ENCODE measurements at regions not wholly inside any gene's neighbourhood (a gene's known extent, or its start where the extent isn't known, plus 50 kb on each side); places are given as distances from the start of the nearest gene placed in this dataset.
A peak's percentile ranks its signal among the peaks of the same experiment; 100 is the strongest.

- no peaks in the 10 kb centered on the region for H3K9me3 ChIP-seq (ENCODE audit: control insufficient read depth in 2 of 2, low read length in 2 of 2)
- H3K27ac ChIP-seq (ENCODE audit: low read length): no peak overlapping the region
- no peak overlapping the region for H3K9ac ChIP-seq (ENCODE audit: low read length in 2 of 2)
- no peak overlapping the region for H3K4me3 ChIP-seq (ENCODE audit: low read length in 2 of 2)
- no peaks in the 10 kb centered on the region for H3K36me3 ChIP-seq (ENCODE audit: control insufficient read depth in 2 of 2, insufficient read depth in 2 of 2, low read length in 2 of 2)
- H3K4me1 ChIP-seq (ENCODE audit: control insufficient read depth, insufficient read depth, low read length): no peaks in the 10 kb centered on the region
- H3K27me3 ChIP-seq (ENCODE audit: control insufficient read depth in 1 of 2, insufficient read depth in 2 of 2, low read length in 2 of 2): no peaks in the 10 kb centered on the region
These were observed 360.1 kb upstream of the PLXNA2 start for GRCh38 chr1:208604295-208604694.

- H3K27me3 ChIP-seq (ENCODE audit: control insufficient read depth in 1 of 2, insufficient read depth in 2 of 2, low read length in 2 of 2): no peaks in the 10 kb centered on the region
- no peak overlapping the region for H3K4me3 ChIP-seq (ENCODE audit: low read length in 2 of 2)
- no peaks in the 10 kb centered on the region for H3K4me1 ChIP-seq (ENCODE audit: control insufficient read depth, insufficient read depth, low read length)
- no peaks in the 10 kb centered on the region for H3K36me3 ChIP-seq (ENCODE audit: control insufficient read depth in 2 of 2, insufficient read depth in 2 of 2, low read length in 2 of 2)
- H3K9ac ChIP-seq (ENCODE audit: low read length in 2 of 2): no peak overlapping the region
- H3K27ac ChIP-seq (ENCODE audit: low read length): no peak overlapping the region
- no peaks in the 10 kb centered on the region for H3K9me3 ChIP-seq (ENCODE audit: control insufficient read depth in 2 of 2, low read length in 2 of 2)
These were observed 362.8 kb upstream of the PLXNA2 start for GRCh38 chr1:208606959-208607358.

- H3K4me3 ChIP-seq (ENCODE audit: low read length in 2 of 2): no peak overlapping the region
- no peaks in the 10 kb centered on the region for H3K4me1 ChIP-seq (ENCODE audit: control insufficient read depth, insufficient read depth, low read length)
- no peak overlapping the region for H3K9ac ChIP-seq (ENCODE audit: low read length in 2 of 2)
These were observed 363.4 kb upstream of the PLXNA2 start for GRCh38 chr1:208607616-208608015.

GRCh38 chr1:208614610-208615009 is 370.4 kb upstream of the PLXNA2 start:
- H3K4me1 ChIP-seq (ENCODE audit: control insufficient read depth, insufficient read depth, low read length): no peaks in the 10 kb centered on the region
- no peak overlapping the region for H3K27ac ChIP-seq (ENCODE audit: low read length)
- H3K4me3 ChIP-seq (ENCODE audit: low read length in 2 of 2): no peak overlapping the region
- no peaks in the 10 kb centered on the region for H3K9me3 ChIP-seq (ENCODE audit: control insufficient read depth in 2 of 2, low read length in 2 of 2)
- H3K9ac ChIP-seq (ENCODE audit: low read length in 2 of 2): no peak overlapping the region
- H3K27me3 ChIP-seq (ENCODE audit: control insufficient read depth in 1 of 2, insufficient read depth in 2 of 2, low read length in 2 of 2): no peaks in the 10 kb centered on the region
- H3K36me3 ChIP-seq (ENCODE audit: control insufficient read depth in 2 of 2, insufficient read depth in 2 of 2, low read length in 2 of 2): no peaks in the 10 kb centered on the region

More at GRCh38 chr1:208607616-208608015, 363.4 kb upstream of the PLXNA2 start:
- Histone ChIP-seq H3K27ac (ENCODE audit: low read length) (no peak overlapping the region), H3K27me3 (ENCODE audit: control insufficient read depth in 1 of 2, insufficient read depth in 2 of 2, low read length in 2 of 2) (no peaks in the 10 kb centered on the region), H3K36me3 (ENCODE audit: control insufficient read depth in 2 of 2, insufficient read depth in 2 of 2, low read length in 2 of 2) (no peaks in the 10 kb centered on the region), H3K9me3 (ENCODE audit: control insufficient read depth in 2 of 2, low read length in 2 of 2) (no peaks in the 10 kb centered on the region)

GRCh38 chr1:208615371-208615770 is 371.2 kb upstream of the PLXNA2 start:
- Histone ChIP-seq H3K27ac (ENCODE audit: low read length) (no peak overlapping the region), H3K9me3 (ENCODE audit: control insufficient read depth in 2 of 2, low read length in 2 of 2) (no peaks in the 10 kb centered on the region), H3K27me3 (ENCODE audit: control insufficient read depth in 1 of 2, insufficient read depth in 2 of 2, low read length in 2 of 2) (no peaks in the 10 kb centered on the region), H3K4me3 (ENCODE audit: low read length in 2 of 2) (no peak overlapping the region), H3K4me1 (ENCODE audit: control insufficient read depth, insufficient read depth, low read length) (no peaks in the 10 kb centered on the region), H3K36me3 (ENCODE audit: control insufficient read depth in 2 of 2, insufficient read depth in 2 of 2, low read length in 2 of 2) (no peaks in the 10 kb centered on the region), H3K9ac (ENCODE audit: low read length in 2 of 2) (no peak overlapping the region)

- no peaks in the 10 kb centered on the region for H3K27me3 ChIP-seq (ENCODE audit: control insufficient read depth in 1 of 2, insufficient read depth in 2 of 2, low read length in 2 of 2)
- H3K27ac ChIP-seq (ENCODE audit: low read length): no peak overlapping the region
- no peak overlapping the region for H3K4me3 ChIP-seq (ENCODE audit: low read length in 2 of 2)
- H3K9ac ChIP-seq (ENCODE audit: low read length in 2 of 2): no peak overlapping the region
- no peaks in the 10 kb centered on the region for H3K9me3 ChIP-seq (ENCODE audit: control insufficient read depth in 2 of 2, low read length in 2 of 2)
- H3K36me3 ChIP-seq (ENCODE audit: control insufficient read depth in 2 of 2, insufficient read depth in 2 of 2, low read length in 2 of 2): no peaks in the 10 kb centered on the region
- no peaks in the 10 kb centered on the region for H3K4me1 ChIP-seq (ENCODE audit: control insufficient read depth, insufficient read depth, low read length)
These were observed 372.6 kb upstream of the PLXNA2 start for GRCh38 chr1:208616776-208617175.

- Histone ChIP-seq H3K27ac (ENCODE audit: low read length) (no peak overlapping the region), H3K4me1 (ENCODE audit: control insufficient read depth, insufficient read depth, low read length) (no peaks in the 10 kb centered on the region), H3K36me3 (ENCODE audit: control insufficient read depth in 2 of 2, insufficient read depth in 2 of 2, low read length in 2 of 2) (no peaks in the 10 kb centered on the region), H3K4me3 (ENCODE audit: low read length in 2 of 2) (no peak overlapping the region), H3K27me3 (ENCODE audit: control insufficient read depth in 1 of 2, insufficient read depth in 2 of 2, low read length in 2 of 2) (no peaks in the 10 kb centered on the region), H3K9ac (ENCODE audit: low read length in 2 of 2) (no peak overlapping the region), H3K9me3 (ENCODE audit: control insufficient read depth in 2 of 2, low read length in 2 of 2) (no peaks in the 10 kb centered on the region)
These were observed 384.1 kb upstream of the PLXNA2 start for GRCh38 chr1:208628022-208628914.

GRCh38 chr1:208631092-208631491 is 386.9 kb upstream of the PLXNA2 start:
- H3K4me3 ChIP-seq (ENCODE audit: low read length in 2 of 2): peak overlapping the region in 1 of 2 donors; percentile 24
- no peak overlapping the region for H3K27ac ChIP-seq (ENCODE audit: low read length)
- H3K4me1 ChIP-seq (ENCODE audit: control insufficient read depth, insufficient read depth, low read length): no peaks in the 10 kb centered on the region

GRCh38 chr1:208631506-208631905 is 387.3 kb upstream of the PLXNA2 start:
- Histone ChIP-seq H3K27ac (ENCODE audit: low read length) (no peak overlapping the region), H3K36me3 (ENCODE audit: control insufficient read depth in 2 of 2, insufficient read depth in 2 of 2, low read length in 2 of 2) (no peaks in the 10 kb centered on the region), H3K9me3 (ENCODE audit: control insufficient read depth in 2 of 2, low read length in 2 of 2) (no peaks in the 10 kb centered on the region), H3K9ac (ENCODE audit: low read length in 2 of 2) (no peak overlapping the region), H3K4me1 (ENCODE audit: control insufficient read depth, insufficient read depth, low read length) (no peaks in the 10 kb centered on the region), H3K4me3 (ENCODE audit: low read length in 2 of 2) (peak overlapping the region in 1 of 2 donors; percentile 24), H3K27me3 (ENCODE audit: control insufficient read depth in 1 of 2, insufficient read depth in 2 of 2, low read length in 2 of 2) (no peaks in the 10 kb centered on the region)

More at GRCh38 chr1:208631092-208631491, 386.9 kb upstream of the PLXNA2 start:
- Histone ChIP-seq H3K36me3 (ENCODE audit: control insufficient read depth in 2 of 2, insufficient read depth in 2 of 2, low read length in 2 of 2) (no peaks in the 10 kb centered on the region), H3K27me3 (ENCODE audit: control insufficient read depth in 1 of 2, insufficient read depth in 2 of 2, low read length in 2 of 2) (no peaks in the 10 kb centered on the region), H3K9me3 (ENCODE audit: control insufficient read depth in 2 of 2, low read length in 2 of 2) (no peaks in the 10 kb centered on the region), H3K9ac (ENCODE audit: low read length in 2 of 2) (no peak overlapping the region)

- Histone ChIP-seq H3K9ac (ENCODE audit: low read length in 2 of 2) (no peak overlapping the region), H3K27me3 (ENCODE audit: control insufficient read depth in 1 of 2, insufficient read depth in 2 of 2, low read length in 2 of 2) (no peaks in the 10 kb centered on the region), H3K27ac (ENCODE audit: low read length) (no peak overlapping the region), H3K4me3 (ENCODE audit: low read length in 2 of 2) (no peak overlapping the region), H3K4me1 (ENCODE audit: control insufficient read depth, insufficient read depth, low read length) (no peaks in the 10 kb centered on the region), H3K36me3 (ENCODE audit: control insufficient read depth in 2 of 2, insufficient read depth in 2 of 2, low read length in 2 of 2) (no peaks in the 10 kb centered on the region), H3K9me3 (ENCODE audit: control insufficient read depth in 2 of 2, low read length in 2 of 2) (no peaks in the 10 kb centered on the region)
These were observed 390.4 kb upstream of the PLXNA2 start for GRCh38 chr1:208634346-208635140.

All from stomach smooth muscle (tissue), 2 donors.